ENCODE measurements at regions not wholly inside any gene's neighbourhood (a gene's known extent, or its start where the extent isn't known, plus 50 kb on each side); places are given as distances from the start of the nearest gene placed in this dataset.
A peak's percentile ranks its signal among the peaks of the same experiment; 100 is the strongest.
"Not testable (repeated sequence)": the region's sequence is repeated elsewhere in the genome, so short reads cannot be mapped to it uniquely, and the experiment has no call there.

DNA sequence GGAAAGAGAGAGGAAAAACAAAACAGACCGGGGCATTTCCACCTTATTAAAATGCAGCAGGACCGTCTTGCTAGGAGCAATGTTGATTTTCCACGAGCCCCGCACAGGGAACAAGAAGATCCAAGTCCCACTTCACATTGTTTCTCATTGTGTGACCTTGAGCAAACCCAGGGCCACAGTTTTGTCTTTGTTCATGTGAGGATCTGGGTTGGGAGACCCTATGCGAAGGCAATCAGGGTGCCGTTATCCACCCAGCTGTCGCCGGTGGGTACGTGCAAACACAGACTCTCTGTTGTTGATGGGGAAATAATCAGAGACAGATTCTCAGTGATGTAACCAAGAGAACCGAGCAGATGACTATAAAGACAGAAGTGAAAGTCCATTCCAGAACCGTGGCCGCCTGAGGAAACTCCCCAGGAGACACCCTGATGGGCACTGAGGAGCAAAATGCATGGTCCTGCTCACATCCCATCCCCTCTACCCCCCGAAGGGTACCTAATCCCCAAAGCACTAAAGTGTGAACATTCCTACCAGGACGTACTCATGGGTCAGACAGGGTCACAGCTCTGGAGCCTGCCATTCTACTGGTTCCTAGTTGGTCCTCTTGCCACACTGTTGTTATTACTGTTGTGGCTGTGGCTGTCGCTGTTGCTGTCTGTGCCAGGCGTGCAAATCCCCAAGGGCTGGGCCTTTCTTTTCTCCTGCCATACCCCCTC lies 102.7 kb upstream of the RBPJ start:
- DNase-seq, result no peak

DNA sequence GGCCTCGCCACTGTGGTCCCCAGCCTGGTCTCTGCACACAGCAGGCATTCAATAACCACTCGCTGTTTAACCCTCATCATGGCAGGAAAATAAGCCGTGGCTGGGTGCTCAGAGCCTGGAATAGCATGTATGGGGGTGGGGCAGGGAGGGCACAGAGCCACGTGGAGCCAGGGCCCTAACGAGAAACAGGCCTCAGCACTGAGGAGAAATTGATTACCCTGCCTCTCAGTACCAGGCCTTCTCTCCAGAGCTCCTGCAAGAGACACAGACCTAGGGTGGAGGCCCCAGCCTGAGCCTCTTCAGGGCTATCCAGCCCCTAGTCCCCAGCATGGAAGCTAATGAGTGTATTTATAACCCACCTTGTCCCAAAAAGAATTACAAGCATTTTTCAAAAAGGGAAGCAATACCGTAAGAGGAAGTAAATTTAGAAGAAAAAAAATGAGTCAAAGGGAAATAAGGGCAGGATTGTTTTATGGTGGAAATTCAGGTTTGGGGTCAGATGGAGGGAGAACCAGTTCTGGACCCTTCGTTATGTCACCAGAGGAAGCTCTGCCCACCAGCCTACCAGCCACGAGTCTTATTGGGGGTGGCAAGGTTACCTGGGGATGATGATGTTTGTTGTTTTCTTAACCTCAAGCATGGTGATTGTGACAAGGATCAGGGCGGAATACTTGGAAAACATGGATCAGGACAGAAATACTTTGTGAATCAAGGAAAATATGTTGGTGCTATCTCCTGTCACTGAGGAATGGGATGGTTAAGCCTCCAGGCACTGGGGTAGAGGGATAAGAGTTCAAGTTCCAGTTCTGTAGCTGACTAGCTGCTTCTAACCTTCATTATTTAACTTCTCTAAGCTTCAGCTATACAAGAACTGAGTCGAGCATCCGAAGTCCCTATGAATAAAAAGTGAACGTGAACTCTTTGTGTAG lies 101.9 kb upstream of the RBPJ start:
- DNase-seq, result no peak

DNA sequence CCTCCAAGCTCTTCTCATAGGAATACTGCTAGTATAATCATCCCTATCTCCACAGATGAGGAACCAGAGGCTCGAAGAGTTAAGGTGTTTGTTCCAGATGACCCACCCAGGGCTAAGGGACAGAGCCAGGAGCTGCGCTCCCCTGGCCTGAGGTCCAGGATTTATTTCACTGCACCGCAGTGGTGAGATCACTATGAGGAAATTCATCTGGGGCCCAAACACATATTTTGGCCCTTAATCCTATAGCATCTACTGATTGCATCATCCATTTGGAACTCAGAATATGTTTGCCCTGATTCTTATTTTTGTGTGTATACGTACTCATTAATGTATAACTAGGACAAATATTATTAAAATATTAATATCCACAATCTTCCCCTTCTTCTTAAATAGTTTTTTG lies 100.1 kb upstream of the RBPJ start:
- DNase-seq, result peak; percentile 24

DNA sequence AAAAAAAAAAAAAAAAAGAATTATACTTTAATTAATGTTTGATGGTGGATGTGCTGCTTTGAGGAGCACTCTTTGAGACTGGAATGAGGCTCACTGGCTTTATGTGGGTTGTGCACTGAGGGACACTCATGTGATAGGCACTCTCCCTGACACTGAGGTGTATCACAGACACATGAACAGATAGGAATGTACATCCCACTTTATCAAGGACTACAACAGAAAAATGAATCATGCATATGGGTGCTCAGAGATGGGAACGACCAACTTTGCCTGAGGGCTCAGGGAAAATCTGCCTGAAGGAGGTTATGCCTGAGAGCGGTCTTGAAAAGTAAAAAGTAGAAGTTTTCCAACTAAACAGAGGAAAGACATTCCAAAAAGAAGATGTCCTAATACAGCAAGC lies 97.7 kb upstream of the RBPJ start:
- peak; percentile 77 for DNase-seq

DNA sequence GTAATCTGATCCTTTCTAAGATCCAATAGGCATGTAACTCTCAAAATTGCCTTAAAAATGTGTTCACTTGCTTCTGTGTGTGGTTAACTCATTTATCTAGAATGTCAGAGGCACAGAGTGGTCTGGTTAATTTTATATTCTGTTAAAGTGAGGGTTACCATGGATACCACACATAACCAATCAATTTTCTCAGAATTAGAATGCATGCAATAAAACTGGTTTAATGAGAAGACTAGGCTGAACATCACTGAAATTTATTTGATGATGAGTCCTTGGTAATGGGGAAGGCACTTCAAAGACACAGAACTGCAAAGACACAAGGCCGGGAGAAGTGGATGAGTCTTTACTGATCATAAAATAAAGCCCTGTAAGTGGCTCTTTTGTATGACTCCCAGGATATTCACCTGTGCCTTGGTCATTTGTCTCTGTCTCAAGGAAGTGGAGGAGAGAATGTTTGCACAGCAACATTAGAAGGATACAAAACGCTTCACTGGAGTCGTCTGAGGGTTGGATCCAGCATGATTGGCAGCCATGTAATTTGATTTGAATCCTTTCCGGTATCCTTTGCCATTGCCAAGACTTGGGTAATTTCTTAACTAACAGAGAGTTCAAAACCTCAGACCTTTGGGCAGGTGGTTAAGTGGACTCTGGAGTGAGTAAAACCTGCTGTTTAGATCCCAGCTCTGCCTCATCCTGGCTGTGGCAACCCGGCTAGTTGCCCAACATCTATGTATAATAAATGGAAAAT lies 94.0 kb upstream of the RBPJ start:
- DNase-seq, result no peak

DNA sequence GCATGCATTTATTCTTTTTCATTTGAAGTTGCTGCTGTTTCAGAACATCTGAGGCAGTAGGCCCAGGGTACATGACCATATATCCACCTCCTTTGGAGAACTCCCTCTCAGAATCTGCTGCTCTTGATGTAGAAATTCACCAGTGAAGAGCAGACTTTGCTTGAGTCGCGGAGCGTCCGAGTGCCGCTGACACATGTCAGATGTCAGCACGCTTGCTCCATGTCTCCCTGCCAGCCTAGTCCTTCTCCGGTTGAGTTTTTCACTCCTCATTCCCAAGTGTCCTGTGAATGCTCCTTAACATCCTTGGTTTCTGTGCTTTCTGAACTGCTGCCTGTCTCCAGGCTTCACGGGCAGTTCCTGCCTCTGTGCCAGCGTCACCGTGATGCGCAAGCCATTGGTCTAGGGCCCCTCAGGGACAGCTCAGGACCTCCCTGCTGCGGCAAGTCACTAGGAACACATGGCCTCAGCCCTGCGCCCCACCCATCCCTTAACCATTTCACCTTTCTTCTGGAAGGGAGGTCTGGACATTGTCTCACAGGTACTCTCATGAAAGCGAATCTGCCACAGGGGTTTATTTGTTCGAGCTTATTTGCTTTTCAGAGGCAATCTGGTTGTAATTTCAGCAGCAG lies 93.1 kb upstream of the RBPJ start:
- no peak for DNase-seq

DNA sequence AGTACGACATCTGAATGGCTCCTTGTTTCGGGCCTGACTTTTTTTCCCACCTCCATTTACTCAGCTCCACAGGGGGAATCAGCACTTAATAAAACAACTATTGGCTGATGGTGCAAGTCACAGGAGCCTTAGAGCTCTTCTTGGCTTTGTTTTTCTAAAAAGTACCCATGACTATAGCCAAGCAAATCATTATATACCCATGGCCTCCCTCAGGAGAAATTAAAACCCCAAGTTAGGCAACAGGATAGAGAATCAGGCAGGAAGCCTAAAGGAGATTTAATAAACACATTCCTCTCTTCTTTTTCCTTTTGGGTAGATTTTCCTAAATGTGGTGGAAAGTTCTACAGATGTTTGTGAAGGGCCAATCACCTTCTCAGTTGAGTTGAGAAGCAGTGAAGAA lies 91.9 kb upstream of the RBPJ start:
- no peak for DNase-seq

DNA sequence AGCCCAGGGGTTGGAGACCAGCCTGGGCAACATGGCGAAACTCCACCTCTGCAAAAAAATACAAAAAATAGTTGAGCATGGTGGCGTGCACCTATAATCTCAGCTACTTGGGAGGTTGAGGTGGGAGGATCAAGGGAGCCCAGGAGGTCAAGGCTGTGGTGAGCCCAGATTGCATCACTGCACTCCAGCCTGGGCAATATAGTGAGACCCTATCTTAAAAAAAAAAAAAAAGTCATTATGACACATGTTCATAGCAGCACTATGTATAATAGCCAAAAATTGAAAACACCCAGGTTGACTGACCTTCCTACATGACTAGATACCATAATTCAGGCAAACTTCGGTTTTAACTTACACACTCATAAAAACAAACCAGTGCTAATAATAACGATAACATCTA lies 90.8 kb upstream of the RBPJ start:
- no peak for DNase-seq

DNA sequence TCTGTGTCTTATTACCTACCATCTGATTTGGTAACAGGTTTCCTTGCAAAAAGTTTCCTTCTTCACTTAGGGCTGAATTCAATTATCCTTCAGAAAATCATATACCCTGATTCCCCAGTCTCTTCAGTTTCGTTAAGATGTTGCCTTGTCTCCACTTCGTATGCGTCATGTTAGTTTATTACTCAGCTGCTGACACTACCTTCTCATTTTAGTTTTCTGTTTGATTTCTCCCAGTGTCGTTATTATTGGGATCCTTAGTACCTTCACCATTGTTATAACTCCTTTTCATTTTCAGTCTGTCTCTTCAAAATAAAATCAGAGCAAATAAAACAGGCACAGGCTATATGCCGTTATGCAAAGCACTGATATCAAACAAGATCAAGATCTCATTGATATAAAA lies 87.5 kb upstream of the RBPJ start:
- no peak for DNase-seq

DNA sequence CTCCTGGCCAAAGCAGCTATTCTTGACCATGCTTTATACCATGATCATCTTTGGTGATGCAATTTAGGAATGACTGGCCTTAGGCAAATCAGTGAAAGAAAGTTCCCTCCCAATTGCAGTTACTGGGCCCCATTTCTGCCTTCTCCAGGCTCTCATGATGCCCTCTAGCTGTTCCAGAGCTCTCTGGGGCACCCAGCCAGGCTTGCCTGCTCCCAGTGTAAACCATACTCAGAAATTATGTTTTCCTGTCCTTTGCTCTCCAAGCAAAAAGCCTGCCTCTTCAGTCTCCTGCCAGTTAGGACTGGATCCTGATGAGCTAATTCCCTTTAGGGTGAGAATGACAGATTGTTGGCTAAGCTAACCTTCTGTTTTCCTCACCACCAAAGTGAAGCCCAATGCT lies 85.3 kb upstream of the RBPJ start:
- DNase-seq, result peak; percentile 87

DNA sequence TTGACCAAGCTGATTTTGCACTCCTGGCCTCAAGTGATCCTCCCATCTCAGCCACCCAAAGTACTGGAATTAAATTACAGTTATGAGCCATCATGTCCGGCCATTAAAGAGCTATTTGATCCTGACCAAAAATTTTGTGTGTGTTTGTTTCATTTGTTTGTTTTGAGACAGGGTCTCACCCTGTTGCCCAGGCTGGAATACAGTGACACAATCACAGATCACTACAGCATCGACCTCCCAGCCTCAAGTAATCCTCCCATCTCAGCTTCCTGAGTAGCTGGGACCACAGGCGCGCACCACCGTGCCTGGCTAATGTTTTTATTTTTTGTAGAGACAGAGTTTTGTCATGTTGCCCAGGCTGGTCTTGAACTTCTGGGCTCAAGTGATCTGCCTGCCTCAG lies 82.9 kb upstream of the RBPJ start:
- DNase-seq, result no peak

DNA sequence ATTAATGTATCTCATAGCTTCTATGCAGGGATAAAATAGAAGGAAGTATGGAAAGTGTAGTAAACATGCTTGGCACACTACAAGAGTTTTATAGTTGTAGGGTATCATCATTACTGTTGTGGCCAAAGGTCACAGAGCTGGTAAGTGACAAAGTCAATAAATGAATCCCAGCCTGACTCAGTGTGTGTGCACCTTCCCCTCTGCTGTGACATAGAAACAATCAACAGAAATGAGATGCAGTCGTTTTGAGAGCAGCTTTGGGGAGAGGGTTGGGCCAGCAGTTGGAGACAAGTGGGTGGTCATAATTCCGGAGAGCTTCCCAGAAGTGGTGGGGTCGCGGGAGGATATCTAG lies 82.4 kb upstream of the RBPJ start:
- DNase-seq, result no peak

DNA sequence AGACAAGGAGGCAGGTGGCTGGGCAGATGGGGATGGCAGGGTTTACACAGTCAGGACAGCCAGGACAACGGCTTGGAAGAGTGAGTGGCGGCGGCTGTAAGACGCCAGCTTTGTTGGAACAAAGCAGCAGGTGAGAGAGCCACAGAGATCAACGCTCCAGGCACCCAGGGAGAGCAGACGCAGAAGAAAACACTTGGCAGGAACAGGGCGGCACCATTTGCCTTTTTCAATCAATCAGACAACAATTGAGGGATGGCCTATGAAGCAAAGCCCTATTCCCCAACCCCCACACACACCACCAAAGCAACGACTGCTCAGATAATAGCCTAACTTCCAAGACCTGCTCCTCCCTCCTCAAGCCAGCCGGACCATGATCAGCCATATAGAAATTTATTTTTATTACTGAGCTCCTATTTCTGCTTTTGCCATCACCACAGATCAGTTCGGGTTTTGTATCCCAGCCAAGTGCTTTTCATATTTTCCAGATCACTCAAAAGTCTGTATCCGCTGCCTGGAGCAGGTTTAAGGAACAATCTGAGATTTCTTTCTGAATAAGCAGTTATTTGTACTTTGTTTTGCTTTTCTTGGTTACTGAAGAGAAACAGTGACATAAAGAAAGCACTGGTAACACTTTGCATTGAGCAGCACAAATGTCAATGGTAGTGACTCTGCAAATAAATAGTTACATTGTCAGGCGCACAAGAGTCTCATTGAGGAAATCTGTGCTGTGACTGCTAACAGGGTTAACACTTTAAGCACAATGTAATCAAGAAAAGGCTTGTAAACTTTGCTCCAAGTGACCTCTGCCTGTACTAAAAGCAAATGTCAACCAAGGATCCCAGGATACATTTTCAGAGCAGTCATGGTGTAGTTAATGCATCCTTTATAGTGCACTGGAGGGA lies 81.8 kb upstream of the RBPJ start:
- no peak for DNase-seq

DNA sequence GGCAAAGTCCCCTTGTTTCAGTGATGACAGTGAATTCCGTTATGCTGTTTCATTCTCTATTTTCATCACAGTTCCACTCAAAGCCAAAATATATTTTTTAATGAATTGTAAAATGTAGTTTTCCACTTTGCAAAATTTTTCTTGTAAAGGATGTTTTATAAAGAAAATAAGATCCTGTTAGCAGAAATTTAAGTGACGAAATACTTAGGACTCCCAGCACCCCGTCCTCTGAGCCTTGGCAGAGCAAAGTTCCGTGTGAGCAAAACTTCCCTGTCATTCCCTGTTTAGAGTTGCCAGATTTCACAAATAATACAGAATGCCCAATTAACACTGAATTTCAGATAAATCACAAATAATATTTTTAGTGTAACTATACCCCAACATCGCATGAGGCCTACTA lies 81.0 kb upstream of the RBPJ start:
- DNase-seq, result no peak

DNA sequence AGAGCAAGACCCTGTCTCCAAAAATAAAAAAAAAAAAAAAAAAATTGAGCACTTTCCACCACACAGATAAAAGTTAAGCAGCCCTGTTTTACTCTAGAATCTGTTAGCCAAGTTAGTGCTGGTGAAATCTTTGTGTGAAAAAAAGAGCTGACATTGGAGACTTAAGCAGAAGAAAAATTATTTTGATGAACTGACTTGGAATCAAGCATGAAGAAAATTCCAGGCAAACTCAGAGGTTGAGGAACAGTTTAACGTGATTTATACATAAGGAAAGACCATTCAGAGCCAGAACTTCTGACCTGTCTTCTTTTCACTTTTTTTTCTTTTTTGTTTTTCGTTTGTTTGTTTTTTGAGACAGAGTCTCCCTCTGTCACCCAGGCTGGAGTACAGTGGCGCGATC lies 79.6 kb upstream of the RBPJ start:
- no peak for DNase-seq

DNA sequence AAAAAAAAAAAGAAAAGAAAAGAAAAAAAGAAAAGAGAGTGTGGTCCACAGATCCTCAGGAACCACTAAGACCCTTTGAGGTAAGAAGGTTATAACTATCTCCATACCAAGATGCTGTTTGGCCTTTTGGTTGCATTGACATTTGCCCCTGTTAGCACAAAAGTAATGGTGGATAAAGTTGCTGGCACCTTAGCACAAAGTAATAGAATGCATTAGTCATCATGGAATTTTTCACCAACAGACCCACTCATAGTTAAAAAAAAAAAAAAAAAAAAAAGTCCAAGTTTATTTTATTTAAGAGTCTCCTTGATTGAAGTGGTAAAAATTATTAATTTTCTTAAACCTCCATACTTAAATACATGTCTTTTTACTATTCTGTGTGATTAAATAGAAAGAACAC lies 78.4 kb upstream of the RBPJ start:
- no peak for DNase-seq

DNA sequence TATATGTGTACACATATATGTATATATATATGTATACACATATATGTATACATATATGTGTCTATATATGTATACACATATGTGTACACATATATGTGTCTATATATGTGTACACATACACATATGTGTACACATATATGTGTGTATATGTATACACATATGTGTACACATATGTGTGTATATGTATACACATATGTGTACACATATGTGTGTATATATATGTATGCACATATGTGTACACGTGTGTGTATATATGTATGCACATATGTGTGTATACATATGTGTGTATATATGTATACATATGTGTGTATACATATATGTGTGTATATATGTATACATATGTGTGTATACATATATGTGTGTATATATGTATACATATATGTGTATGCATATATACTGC lies 76.7 kb upstream of the RBPJ start:
- not testable (repeated sequence) for DNase-seq

DNA sequence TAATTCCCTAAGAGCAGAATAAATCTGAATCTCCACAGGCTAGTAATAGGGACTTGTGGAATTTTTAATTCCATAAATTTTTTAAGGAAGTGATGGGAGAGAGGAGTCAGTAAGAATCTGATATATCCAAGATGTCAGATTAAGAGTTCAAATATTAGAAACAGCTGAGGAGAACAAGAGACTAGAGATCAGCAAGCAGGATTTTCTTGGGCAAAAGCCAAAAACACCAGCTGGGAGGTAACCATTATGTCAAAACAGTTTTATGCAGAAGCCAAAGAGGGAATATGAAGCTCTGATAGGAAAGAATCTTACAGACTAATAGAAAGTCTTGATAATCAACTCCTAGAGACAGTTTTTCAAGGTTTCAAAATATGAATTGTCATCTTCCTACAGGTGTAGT lies 72.2 kb upstream of the RBPJ start:
- DNase-seq, result no peak

DNA sequence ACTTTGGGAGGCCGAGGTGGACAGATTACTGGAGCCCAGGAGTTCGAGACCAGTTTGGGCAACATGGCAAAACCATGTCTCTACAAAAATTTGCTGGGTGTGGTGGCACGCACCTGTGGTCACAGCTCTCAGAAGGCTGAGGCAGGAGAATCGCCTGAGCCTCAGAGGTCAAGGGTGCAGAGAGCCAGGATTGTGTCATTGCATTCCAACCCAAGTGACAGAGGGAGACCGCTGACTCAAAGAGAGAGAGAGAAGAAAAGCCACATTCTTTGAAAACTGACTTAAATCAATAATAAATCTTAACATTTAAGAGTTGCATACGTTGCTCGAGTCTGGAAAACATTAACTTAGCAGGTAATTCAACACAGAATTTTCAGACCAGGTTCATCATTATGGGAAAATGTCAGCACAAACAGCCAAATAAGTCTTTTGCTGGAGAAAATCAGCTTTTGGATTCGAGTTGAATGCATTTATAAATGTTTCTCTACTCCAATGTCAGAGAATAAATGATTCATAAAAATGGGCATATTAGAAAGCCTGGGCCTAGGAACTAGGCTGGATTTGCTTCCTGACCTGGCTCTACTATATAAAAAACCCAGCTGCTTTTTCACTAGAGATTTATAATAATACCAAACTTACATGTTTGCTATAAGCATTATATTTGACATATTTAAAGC lies 68.3 kb upstream of the RBPJ start:
- no peak for DNase-seq

DNA sequence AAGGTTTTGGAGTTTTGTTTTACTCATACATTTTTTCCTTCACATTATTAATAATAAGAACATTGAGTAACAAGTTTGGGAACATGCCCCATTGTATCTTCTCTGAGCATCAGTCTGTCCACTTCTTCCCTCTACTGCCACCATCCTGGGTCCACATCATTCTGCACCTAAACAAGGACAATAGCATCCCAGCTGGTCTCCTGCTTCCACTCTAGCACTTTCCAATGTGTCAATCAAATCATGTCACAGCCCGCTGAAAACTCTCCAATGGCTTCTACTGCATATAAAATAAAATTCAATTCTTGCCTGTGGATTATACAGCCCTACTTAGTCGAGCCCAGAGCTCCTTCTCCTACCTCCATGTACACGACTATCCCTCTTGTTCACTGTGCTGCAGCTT lies 66.8 kb upstream of the RBPJ start:
- no peak for DNase-seq

DNA sequence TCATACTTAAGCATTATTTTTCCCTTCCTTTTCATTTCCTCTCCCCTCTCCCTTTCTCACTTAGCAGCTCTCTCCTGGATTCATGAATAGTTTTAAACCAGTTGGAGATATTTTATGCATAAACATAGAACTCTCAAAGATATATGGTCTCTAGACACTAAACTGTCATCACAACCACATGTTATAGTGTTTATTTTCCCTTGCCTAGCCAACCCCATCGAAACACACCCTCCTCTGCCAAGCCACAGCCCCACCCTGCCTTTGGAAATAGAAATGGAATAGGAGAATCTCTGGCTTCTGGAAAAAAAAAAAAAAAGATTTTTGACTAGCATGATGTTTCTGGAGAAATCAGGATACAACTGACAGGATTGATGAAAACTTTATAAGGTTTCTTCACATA lies 64.8 kb upstream of the RBPJ start:
- no peak for DNase-seq

DNA sequence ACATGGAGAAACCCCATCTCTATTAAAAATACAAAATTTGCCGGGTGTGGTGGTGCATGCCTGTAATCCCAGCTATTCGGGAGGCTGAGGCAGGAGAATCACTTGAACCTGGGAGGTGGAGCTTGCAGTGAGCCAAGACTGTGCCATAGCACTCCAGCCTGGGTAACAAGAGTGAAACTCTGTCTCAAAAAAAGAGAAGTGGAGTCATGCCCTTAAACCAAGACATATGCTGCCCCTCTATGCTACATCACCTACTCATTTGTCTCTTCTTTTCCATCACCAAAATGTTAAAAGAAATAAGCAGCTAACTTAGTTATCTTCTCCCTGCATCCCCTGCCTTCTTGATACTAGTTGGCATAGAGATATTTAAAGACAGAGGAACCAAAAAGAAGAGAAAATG lies 63.4 kb upstream of the RBPJ start:
- DNase-seq, result not testable (repeated sequence)
